HEK293 (cell line): ENCODE measurements at regions not wholly inside any gene's neighbourhood (a gene's known extent, or its start where the extent isn't known, plus 50 kb on each side); places are given as distances from the start of the nearest gene placed in this dataset.

Experiments
- CTCF ChIA-PET: fragments of 350-600 bp; formaldehyde crosslinking; extraction: SDS; loops from one replicate; lab custom pipeline; 2021; ENCODE audit warnings: antibody characterized with exemption; lab: Yijun Ruan, JAX
- POLR2A ChIA-PET: fragments of 300-600 bp; formaldehyde crosslinking; extraction: SDS; loops from one replicate; lab custom pipeline; 2020; ENCODE audit warnings: antibody characterized with exemption, inconsistent platforms; lab: Yijun Ruan, JAX
- H3K27ac ChIP-seq: fragments of 200-500 bp; sonication (Bioruptor generic); 2 replicates; pipeline ENCODE4 v1.5.1; 2014; ENCODE audit warnings: low read depth, low read length, control low read depth, inconsistent platforms; ENCODE audit errors: extremely low read depth
- H3K36me3 ChIP-seq, 2 experiments: fragments of 200-500 bp in 1 of 2; sonication (Bioruptor generic) in 1 of 2; 1 replicate in 1 of 2; 2 replicates in 1 of 2; pipeline ENCODE4 v1.5.1; 2014 to 2017; ENCODE audit warnings: inconsistent platforms in 2 of 2, low read length in 2 of 2; ENCODE audit not compliant: control insufficient read depth in 2 of 2, insufficient read depth in 1 of 2
- H3K4me1 ChIP-seq: fragments of 200-500 bp; sonication (Bioruptor generic); 2 replicates; pipeline ENCODE4 v1.5.1; 2014; ENCODE audit warnings: mild to moderate bottlenecking, low read length, inconsistent platforms; ENCODE audit not compliant: control insufficient read depth, insufficient read depth
- H3K4me3 ChIP-seq: 2 replicates; pipeline ENCODE4 v1.5.1; 2011; ENCODE audit warnings: low read depth, mild to moderate bottlenecking, control low read depth, low read length, moderate library complexity
- H3K9me3 ChIP-seq: fragments of 200-500 bp; sonication (Bioruptor generic); 2 replicates; pipeline ENCODE4 v1.5.1; 2014; ENCODE audit warnings: low read depth, low read length, inconsistent platforms; ENCODE audit not compliant: control insufficient read depth, insufficient read depth
- GLI2 ChIP-seq: fragments of 450-650 bp; formaldehyde crosslinking; IDR thresholded peaks from 2 replicates; pipeline ENCODE4; 2017; ENCODE audit warnings: missing biosample characterization, missing genetic modification characterization, low read depth, borderline replicate concordance
- PRDM1 ChIP-seq: fragments of 450-650 bp; formaldehyde crosslinking; IDR thresholded peaks from 2 replicates; pipeline ENCODE4; 2016; ENCODE audit warnings: missing biosample characterization, missing genetic modification characterization
- PRDM6 ChIP-seq: fragments of 450-650 bp; formaldehyde crosslinking; IDR thresholded peaks from 2 replicates; pipeline ENCODE4 v1.5.1; 2017; ENCODE audit warnings: missing biosample characterization, missing genetic modification characterization
- RBAK ChIP-seq: fragments of 450-650 bp; formaldehyde crosslinking; IDR thresholded peaks from 2 replicates; pipeline ENCODE4 v1.5.1; 2016; ENCODE audit warnings: missing biosample characterization, missing genetic modification characterization
- SCRT2 ChIP-seq: fragments of 450-650 bp; formaldehyde crosslinking; IDR thresholded peaks from 2 replicates; pipeline ENCODE4 v1.5.1; 2016; ENCODE audit warnings: missing biosample characterization, missing genetic modification characterization
- TRIM28 ChIP-seq: IDR thresholded peaks from 2 replicates; pipeline ENCODE4 v1.6.1; 2011; ENCODE audit warnings: low read length, control low read depth, borderline replicate concordance
- ZNF148 ChIP-seq: fragments of 450-650 bp; formaldehyde crosslinking; IDR thresholded peaks from 2 replicates; pipeline ENCODE4 v1.5.0; 2017; ENCODE audit warnings: missing biosample characterization, missing genetic modification characterization, borderline replicate concordance
- ZNF18 ChIP-seq: fragments of 450-650 bp; formaldehyde crosslinking; IDR thresholded peaks from 2 replicates; pipeline ENCODE4 v1.5.1; 2016; ENCODE audit warnings: missing biosample characterization, missing genetic modification characterization
- ZNF19 ChIP-seq: fragments of 450-650 bp; formaldehyde crosslinking; IDR thresholded peaks from 2 replicates; pipeline ENCODE4; 2016; ENCODE audit warnings: missing biosample characterization, missing genetic modification characterization, low read depth
- ZNF23 ChIP-seq: fragments of 450-650 bp; formaldehyde crosslinking; IDR thresholded peaks from 2 replicates; pipeline ENCODE4 v1.5.1; 2016; ENCODE audit warnings: missing biosample characterization, missing genetic modification characterization, borderline replicate concordance
- ZNF26 ChIP-seq: fragments of 450-650 bp; formaldehyde crosslinking; IDR thresholded peaks from 2 replicates; pipeline ENCODE4 v1.5.1; 2016; ENCODE audit warnings: missing biosample characterization, missing genetic modification characterization
- ZNF394 ChIP-seq: fragments of 450-650 bp; formaldehyde crosslinking; IDR thresholded peaks from 2 replicates; pipeline ENCODE4 v1.5.1; 2016; ENCODE audit warnings: missing biosample characterization, missing genetic modification characterization, mild to moderate bottlenecking, moderate library complexity, borderline replicate concordance
- ZNF518A ChIP-seq: fragments of 450-650 bp; formaldehyde crosslinking; conservative IDR thresholded peaks from 2 replicates; pipeline ENCODE4 v1.5.1; 2016; ENCODE audit warnings: low read depth, missing biosample characterization, missing genetic modification characterization
- ZNF561 ChIP-seq: fragments of 450-650 bp; IDR thresholded peaks from 2 replicates; pipeline ENCODE4 v1.5.1; 2018; ENCODE audit warnings: missing biosample characterization, missing genetic modification characterization, borderline replicate concordance
- ZNF639 ChIP-seq: fragments of 450-650 bp; formaldehyde crosslinking; IDR thresholded peaks from 2 replicates; pipeline ENCODE4 v1.5.1; 2016; ENCODE audit warnings: missing biosample characterization, missing genetic modification characterization
- ZNF785 ChIP-seq: fragments of 450-650 bp; formaldehyde crosslinking; IDR thresholded peaks from 2 replicates; pipeline ENCODE4 v1.5.1; 2016; ENCODE audit warnings: missing biosample characterization, missing genetic modification characterization
- ZNF830 ChIP-seq: fragments of 450-650 bp; IDR thresholded peaks from 2 replicates; pipeline ENCODE4 v1.5.0; 2018; ENCODE audit warnings: missing biosample characterization, missing genetic modification characterization, low read depth, mild to moderate bottlenecking, moderate library complexity
- ZSCAN23 ChIP-seq: fragments of 450-650 bp; formaldehyde crosslinking; IDR thresholded peaks from 2 replicates; pipeline ENCODE4 v1.5.1; 2016; ENCODE audit warnings: missing biosample characterization, missing genetic modification characterization
- ZSCAN5A ChIP-seq: fragments of 450-650 bp; formaldehyde crosslinking; IDR thresholded peaks from 2 replicates; pipeline ENCODE4 v1.5.1; 2016; ENCODE audit warnings: missing biosample characterization, missing genetic modification characterization
- ZXDB ChIP-seq: fragments of 450-650 bp; formaldehyde crosslinking; IDR thresholded peaks from 2 replicates; pipeline ENCODE4 v1.5.1; 2016; ENCODE audit warnings: missing biosample characterization, missing genetic modification characterization

- Histone ChIP-seq H3K9me3 (no peaks in the 10 kb centered on the region), H3K36me3 (no peaks in the 10 kb centered on the region), H3K4me1 (no peaks in the 10 kb centered on the region), H3K27ac (no peak overlapping the region), H3K4me3 (no peak overlapping the region)
- TF ChIP-seq ZNF19 (tag by site-specific recombination) = no peak
- no peak for TF ChIP-seq ZNF830 (tag by site-specific recombination)
- TF ChIP-seq TRIM28 = no peak
- TF ChIP-seq SCRT2 = no peak
- TF ChIP-seq ZNF394 = no peak
- no peak for TF ChIP-seq ZNF23
- no peak for TF ChIP-seq PRDM6 (tag by site-specific recombination)
- no peak for TF ChIP-seq GLI2 (tag by site-specific recombination)
- no peak for TF ChIP-seq PRDM1 (tag by site-specific recombination)
- no peak for TF ChIP-seq ZNF639
- TF ChIP-seq ZXDB (tag by site-specific recombination) = no peak
- TF ChIP-seq ZNF18 = no peak
- TF ChIP-seq ZSCAN5A (tag by site-specific recombination) = no peak
- no peak for TF ChIP-seq ZNF148 (tag by site-specific recombination)
- TF ChIP-seq ZNF26 = no peak
- no peak for TF ChIP-seq ZNF561 (tag by site-specific recombination)
- TF ChIP-seq RBAK (tag by site-specific recombination) = no peak
- no peak for TF ChIP-seq ZNF785 (tag by site-specific recombination)
- no peak for TF ChIP-seq ZNF518A (tag by site-specific recombination)
- TF ChIP-seq ZSCAN23 (tag by site-specific recombination) = no peak
- CTCF ChIA-PET = no interaction called here
- POLR2A ChIA-PET = no interaction called here
Observed at GRCh38 chr3:176581589-176581988, 615.7 kb downstream of the TBL1XR1 start.
